GM04504 (cell line): ENCODE measurements at regions not wholly inside any gene's neighbourhood (a gene's known extent, or its start where the extent isn't known, plus 50 kb on each side); places are given as distances from the start of the nearest gene placed in this dataset.

ENCODE experiments used
- DNase-seq: peaks from one replicate; pipeline ENCODE4 v3.0.0-alpha.2; 2012; ENCODE audit warnings: low read depth

DNA sequence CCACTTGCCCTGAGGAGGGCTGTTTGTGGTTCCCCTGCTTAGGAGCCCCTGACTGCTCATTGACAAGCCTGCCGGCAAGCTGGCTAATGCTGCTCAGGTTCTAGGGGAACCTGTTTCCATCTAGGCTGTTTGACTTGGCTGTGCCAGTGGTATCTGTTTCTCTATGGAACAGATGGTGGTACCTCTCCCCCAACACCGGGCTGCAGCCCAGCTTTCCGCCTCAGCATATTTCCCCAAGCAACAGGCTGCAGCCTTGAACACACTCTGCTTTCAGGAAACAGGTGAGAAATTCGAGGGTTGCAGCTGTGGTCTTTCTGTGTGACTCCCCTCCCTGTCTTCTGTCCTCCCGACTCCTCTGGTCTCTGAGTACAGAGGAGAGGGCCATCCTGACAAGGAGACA is 132.3 kb downstream of the TMEM132E start:
- no peak for DNase-seq

DNA sequence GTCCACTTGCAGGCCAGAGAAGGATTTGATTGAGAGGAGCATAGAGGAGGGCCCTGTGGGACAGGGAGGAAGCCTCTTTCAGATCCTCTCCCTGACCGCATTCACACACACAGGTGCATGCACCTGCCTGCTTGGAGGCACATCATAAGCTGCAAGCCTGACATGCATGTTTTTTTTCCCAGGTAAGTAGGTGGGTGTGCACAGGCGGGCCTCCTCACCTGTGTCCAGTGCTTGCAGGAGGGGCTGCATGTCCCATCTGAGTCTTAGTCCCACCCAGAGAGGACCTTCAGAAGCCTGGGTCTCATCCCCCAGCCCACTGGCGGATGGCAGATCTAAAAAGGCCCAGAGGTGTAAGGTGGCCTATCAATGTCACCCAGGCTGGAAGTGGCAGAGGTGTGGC is 130.8 kb downstream of the TMEM132E start:
- DNase-seq = no peak

DNA sequence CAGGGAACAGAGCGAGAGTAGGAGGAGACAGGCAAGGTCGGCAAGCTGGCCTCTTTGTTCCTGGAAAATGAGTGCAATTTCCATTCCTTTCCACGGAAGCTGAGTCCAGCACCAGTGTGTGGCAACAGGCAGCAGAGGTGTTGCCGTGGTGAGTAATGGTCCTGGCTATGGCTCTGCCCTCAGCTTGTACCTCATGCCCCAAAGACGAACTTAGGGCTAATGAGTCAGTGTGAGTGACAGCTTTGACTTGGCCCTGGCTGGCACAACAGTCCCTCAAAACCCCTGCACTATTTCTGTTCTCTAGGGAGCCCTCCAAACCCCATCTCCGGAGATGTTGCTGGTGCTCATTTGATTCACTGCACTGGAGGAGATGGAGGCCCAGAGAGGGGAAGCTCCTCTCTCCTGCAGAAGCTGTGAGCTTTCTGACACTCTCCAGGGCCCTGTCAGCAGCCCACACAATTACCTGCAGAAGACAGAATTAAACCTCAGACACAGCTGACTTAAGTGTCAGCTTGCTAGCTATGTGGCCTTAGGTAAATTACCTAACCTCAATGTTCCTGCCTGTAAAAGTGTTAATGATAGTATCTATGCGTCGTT is 129.9 kb downstream of the TMEM132E start:
- no peak for DNase-seq

DNA sequence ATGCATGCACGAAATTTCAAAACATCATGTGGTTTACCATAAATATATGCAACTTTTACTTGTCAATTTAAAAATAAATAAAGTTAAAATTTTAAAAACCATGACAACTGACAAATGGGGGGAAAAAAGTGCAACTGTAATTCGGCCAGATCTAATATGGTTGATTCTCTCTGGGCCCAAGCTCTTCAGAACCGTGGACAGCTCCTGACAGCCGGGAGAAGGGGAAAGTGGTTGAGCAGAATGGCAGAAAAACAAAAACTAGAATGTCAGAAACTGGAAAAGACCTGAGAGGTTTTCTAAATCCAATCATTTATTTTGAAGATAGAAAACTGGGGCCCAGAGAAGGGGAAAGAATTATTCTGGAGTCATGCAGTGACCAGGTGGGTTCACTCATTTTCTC is 126.6 kb downstream of the TMEM132E start:
- DNase-seq = no peak

DNA sequence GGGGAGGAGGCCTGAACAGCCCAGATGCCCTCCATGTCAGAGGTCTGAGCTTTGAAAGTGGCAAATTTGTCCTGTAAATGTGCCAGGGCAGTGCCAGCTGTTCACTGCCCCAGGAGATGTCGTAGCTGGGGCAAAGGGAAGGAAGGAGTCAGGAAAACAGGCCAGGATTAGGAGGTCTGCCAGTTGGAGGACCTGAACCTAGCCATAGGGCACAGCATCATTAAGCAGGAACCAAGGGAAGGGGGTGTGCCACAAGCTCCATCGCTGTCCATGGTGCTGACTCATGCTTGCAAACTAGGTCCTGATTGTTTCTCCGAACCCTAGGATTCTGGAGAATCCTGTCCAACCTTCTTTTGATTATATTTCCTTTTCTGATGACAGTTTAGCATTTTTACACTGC is 124.2 kb downstream of the TMEM132E start:
- no peak for DNase-seq

DNA sequence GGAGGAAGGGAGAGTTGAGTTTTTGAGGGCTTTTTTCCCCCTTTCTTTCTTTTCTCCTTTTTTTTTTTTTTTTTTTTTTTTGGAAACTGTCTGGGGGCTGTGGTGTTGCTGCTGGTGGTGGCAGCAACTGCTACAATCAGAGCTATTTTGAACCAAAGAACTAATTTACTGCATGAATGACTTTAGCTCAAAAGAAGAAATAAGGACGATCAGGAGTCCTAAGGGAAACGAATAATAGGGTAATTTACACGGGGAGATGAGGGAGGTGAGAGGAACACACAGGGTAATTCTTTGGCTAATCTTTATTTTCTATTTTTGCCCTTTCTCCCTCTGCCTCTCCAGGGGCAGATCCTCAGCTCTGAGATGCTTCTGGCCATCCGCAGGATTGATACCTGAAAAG is 119.8 kb downstream of the TMEM132E start:
- DNase-seq = no peak

DNA sequence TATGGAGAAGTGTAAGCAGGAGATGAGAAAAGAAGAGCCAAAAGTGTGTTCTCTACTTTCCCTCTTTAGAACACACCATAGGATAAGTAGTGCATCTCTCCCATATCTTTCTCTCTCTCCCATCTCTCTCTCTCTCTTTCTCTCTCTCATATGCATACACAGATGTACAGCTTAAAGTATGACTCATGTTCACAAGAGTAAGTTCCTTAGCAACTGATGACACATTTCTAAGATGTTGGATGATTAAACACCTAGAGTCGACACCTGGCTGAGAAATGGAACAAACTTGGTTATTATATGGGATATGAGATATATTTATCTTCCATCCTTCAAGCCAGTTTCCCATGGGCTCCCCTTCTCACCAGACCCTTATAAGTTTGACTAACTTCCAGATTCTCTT is 113.5 kb downstream of the TMEM132E start:
- no peak for DNase-seq
